H9 (cell line): ENCODE measurements at regions not wholly inside any gene's neighbourhood (a gene's known extent, or its start where the extent isn't known, plus 50 kb on each side); places are given as distances from the start of the nearest gene placed in this dataset.

Experiments used
- DNase-seq: peaks from one replicate; pipeline ENCODE4 v3.0.0-alpha.2; 2017
- H2AFZ ChIP-seq: one replicate; pipeline ENCODE4 v1.6.1; 2013; ENCODE audit warnings: mild to moderate bottlenecking, low read length, control low read depth, moderate library complexity
- H2AK5ac ChIP-seq: 2 replicates; pipeline ENCODE4 v1.6.1; 2013; ENCODE audit warnings: low read length, control low read depth, mixed read lengths; ENCODE audit not compliant: insufficient read length
- H2BK120ac ChIP-seq: one replicate; pipeline ENCODE4 v1.6.1; 2013; ENCODE audit warnings: low read depth, mild to moderate bottlenecking, low read length, control low read depth, inconsistent platforms; ENCODE audit not compliant: poor library complexity, severe bottlenecking
- H2BK12ac ChIP-seq: 2 replicates; pipeline ENCODE4 v1.6.1; 2013; ENCODE audit warnings: low read length, control low read depth, mixed read lengths, low read depth; ENCODE audit not compliant: insufficient read length
- H2BK15ac ChIP-seq: 2 replicates; pipeline ENCODE4 v1.6.1; 2013; ENCODE audit warnings: low read depth, low read length, control low read depth
- H2BK20ac ChIP-seq: one replicate; pipeline ENCODE4 v1.6.1; 2013; ENCODE audit warnings: low read depth, mild to moderate bottlenecking, low read length, control low read depth, inconsistent platforms; ENCODE audit not compliant: poor library complexity, severe bottlenecking
- H2BK5ac ChIP-seq: 2 replicates; pipeline ENCODE4 v1.6.1; 2013; ENCODE audit warnings: low read length, control low read depth, mixed read lengths; ENCODE audit not compliant: insufficient read length
- H3K14ac ChIP-seq: 2 replicates; pipeline ENCODE4 v1.6.1; 2013; ENCODE audit warnings: low read length, control low read depth; ENCODE audit not compliant: insufficient read depth
- H3K18ac ChIP-seq: 2 replicates; pipeline ENCODE4 v1.6.1; 2013; ENCODE audit warnings: low read depth, mild to moderate bottlenecking, mixed read lengths, low read length, control low read depth; ENCODE audit not compliant: insufficient read length
- H3K23ac ChIP-seq: 2 replicates; pipeline ENCODE4 v1.6.1; 2013; ENCODE audit warnings: low read length, control low read depth, mixed read lengths, low read depth; ENCODE audit not compliant: insufficient read length
- H3K23me2 ChIP-seq: 2 replicates; pipeline ENCODE4 v1.6.1; 2013; ENCODE audit warnings: low read depth, mild to moderate bottlenecking, mixed read lengths, low read length, control low read depth; ENCODE audit not compliant: insufficient read length, poor library complexity, severe bottlenecking
- H3K27ac ChIP-seq: 2 replicates; pipeline ENCODE4 v1.5.1; 2013; ENCODE audit warnings: low read length, control low read depth, mixed read lengths, low read depth; ENCODE audit not compliant: insufficient read length
- H3K27me3 ChIP-seq: 2 replicates; pipeline ENCODE4 v1.6.1; 2013; ENCODE audit warnings: low read length, control low read depth, inconsistent platforms; ENCODE audit not compliant: insufficient read depth
- H3K4ac ChIP-seq: 2 replicates; pipeline ENCODE4 v1.6.1; 2013; ENCODE audit warnings: low read depth, mild to moderate bottlenecking, control low read depth, inconsistent platforms, low read length, moderate library complexity
- H3K4me1 ChIP-seq: 2 replicates; pipeline ENCODE4 v1.6.1; 2013; ENCODE audit warnings: low read length, control low read depth, inconsistent platforms; ENCODE audit not compliant: insufficient read depth
- H3K4me2 ChIP-seq: 2 replicates; pipeline ENCODE4 v1.6.1; 2013; ENCODE audit warnings: low read length, control low read depth, mixed read lengths; ENCODE audit not compliant: insufficient read length, insufficient read depth
- H3K56ac ChIP-seq: 2 replicates; pipeline ENCODE4 v1.6.1; 2013; ENCODE audit warnings: low read depth, mild to moderate bottlenecking, mixed read lengths, low read length, control low read depth; ENCODE audit not compliant: insufficient read length
- H3K79me1 ChIP-seq: 2 replicates; pipeline ENCODE4 v1.6.1; 2013; ENCODE audit warnings: low read depth, mild to moderate bottlenecking, moderate library complexity, low read length, control low read depth, inconsistent platforms; ENCODE audit not compliant: insufficient read depth, poor library complexity, severe bottlenecking
- H3K79me2 ChIP-seq: 2 replicates; pipeline ENCODE4 v1.6.1; 2013; ENCODE audit warnings: low read length, control low read depth, inconsistent platforms; ENCODE audit not compliant: insufficient read depth
- H3K9ac ChIP-seq: 2 replicates; pipeline ENCODE4 v1.6.1; 2013; ENCODE audit warnings: low read length, control low read depth, mixed read lengths; ENCODE audit not compliant: insufficient read length; ENCODE audit errors: extremely low read depth
- H3K9me3 ChIP-seq: one replicate; pipeline ENCODE4 v1.6.1; 2013; ENCODE audit warnings: low read depth, low read length, inconsistent platforms; ENCODE audit not compliant: control insufficient read depth
- H3T11ph ChIP-seq: one replicate; pipeline ENCODE4 v1.6.1; 2013; ENCODE audit warnings: mild to moderate bottlenecking, low read length, control low read depth, inconsistent platforms
- H4K20me1 ChIP-seq: one replicate; pipeline ENCODE4 v1.6.1; 2013; ENCODE audit not compliant: control insufficient read depth, insufficient read length, insufficient read depth
- H4K5ac ChIP-seq: 2 replicates; pipeline ENCODE4 v1.6.1; 2013; ENCODE audit warnings: low read depth, mild to moderate bottlenecking, mixed read lengths, low read length, control low read depth; ENCODE audit not compliant: insufficient read length
- H4K8ac ChIP-seq: replicated peaks from 2 replicates; pipeline ENCODE4 v1.6.1; 2013; ENCODE audit warnings: low read length, control low read depth, mixed read lengths, low read depth; ENCODE audit not compliant: insufficient read length
- H4K91ac ChIP-seq: 2 replicates; pipeline ENCODE4 v1.6.1; 2013; ENCODE audit warnings: low read depth, mild to moderate bottlenecking, moderate library complexity, mixed read lengths, low read length, control low read depth; ENCODE audit not compliant: insufficient read length
- H3K27ac Mint-ChIP-seq, 3 experiments: 2 replicates in 2 of 3; 3 replicates in 1 of 3; pipeline ENCODE4 v1.8.0; 2020 to 2021; ENCODE audit warnings: mixed read lengths in 3 of 3, mild to moderate bottlenecking in 1 of 3, moderate library complexity in 1 of 3
- H3K27me3 Mint-ChIP-seq: 2 replicates; pipeline ENCODE4 v1.8.0; 2021; ENCODE audit warnings: low read depth, mild to moderate bottlenecking, moderate library complexity, mixed read lengths
- H3K36me3 Mint-ChIP-seq, 3 experiments: 2 replicates in 2 of 3; 3 replicates in 1 of 3; pipeline ENCODE4 v1.8.0; 2020 to 2021; ENCODE audit warnings: low read depth in 3 of 3, mixed read lengths in 3 of 3; ENCODE audit not compliant: insufficient read depth in 1 of 3
- H3K4me1 Mint-ChIP-seq, 2 experiments: 2 replicates each; pipeline ENCODE4 v1.8.0; 2020; ENCODE audit warnings: mixed read lengths in 2 of 2
- H3K4me3 Mint-ChIP-seq, 2 experiments: 2 replicates in 1 of 2; 3 replicates in 1 of 2; pipeline ENCODE4 v1.8.0; 2020 to 2021; ENCODE audit warnings: mild to moderate bottlenecking in 2 of 2, mixed read lengths in 2 of 2, moderate library complexity in 1 of 2
- H3K9me3 Mint-ChIP-seq, 2 experiments: 2 replicates in 1 of 2; 3 replicates in 1 of 2; pipeline ENCODE4 v1.8.0; 2020; ENCODE audit warnings: mild to moderate bottlenecking in 2 of 2, mixed read lengths in 2 of 2, moderate library complexity in 1 of 2
- CTCF ChIP-seq: fragments of 200-600 bp; sonication (generic); conservative IDR thresholded peaks from 3 replicates; pipeline ENCODE4 v1.8.0; 2021; ENCODE audit warnings: antibody characterized with exemption, mild to moderate bottlenecking
- WGBS: extraction: QIAGEN DNeasy Blood & Tissue Kit; methylation state at CpG from one replicate; pipeline ENCODE4 v1.1.7; 2013; ENCODE audit warnings: missing lambda C conversion rate, low lambda C conversion rate, mixed read lengths; ENCODE audit not compliant: insufficient read length; ENCODE audit errors: extremely low coverage; 5-methylcytosine and 5-hydroxymethylcytosine counted together

- no peak overlapping the region for H3K27ac ChIP-seq
- no peak overlapping the region for H2BK15ac ChIP-seq
- no peaks in the 10 kb centered on the region for H4K20me1 ChIP-seq
- no peak overlapping the region for H2AK5ac ChIP-seq
- H2BK12ac ChIP-seq: no peak overlapping the region
- H4K91ac ChIP-seq: no peak overlapping the region
- H3T11ph ChIP-seq: no peak overlapping the region
- no peaks in the 10 kb centered on the region for H3K4me1 Mint-ChIP-seq
- H3K4me3 Mint-ChIP-seq: no peak overlapping the region
- no peaks in the 10 kb centered on the region for H3K9me3 ChIP-seq
- no peaks in the 10 kb centered on the region; a peak in 1 of 7 replicates for H3K36me3 Mint-ChIP-seq
- no peak overlapping the region for H2BK120ac ChIP-seq
- H3K23me2 ChIP-seq: no peaks in the 10 kb centered on the region
- no peak overlapping the region for H3K27ac Mint-ChIP-seq
- no peak overlapping the region for H4K8ac ChIP-seq
- H3K4me1 ChIP-seq: no peaks in the 10 kb centered on the region
- WGBS: no CpG with 5 or more reads among the region's 6 CpGs
- no peak overlapping the region for H3K14ac ChIP-seq
- H3K56ac ChIP-seq: no peak overlapping the region
- no peak for DNase-seq
- no peak for TF ChIP-seq CTCF
- H3K4me2 ChIP-seq: no peak overlapping the region
- H3K23ac ChIP-seq: no peak overlapping the region
- H3K9me3 Mint-ChIP-seq: no peaks in the 10 kb centered on the region
- H3K9ac ChIP-seq: no peak overlapping the region
- H3K79me1 ChIP-seq: no peaks in the 10 kb centered on the region
- H3K27me3 ChIP-seq: no peaks in the 10 kb centered on the region
- no peak overlapping the region for H3K18ac ChIP-seq
- no peak overlapping the region for H2AFZ ChIP-seq
- H2BK5ac ChIP-seq: no peak overlapping the region
- H3K79me2 ChIP-seq: no peaks in the 10 kb centered on the region
- no peak overlapping the region for H3K4ac ChIP-seq
- H2BK20ac ChIP-seq: no peak overlapping the region
- H4K5ac ChIP-seq: no peak overlapping the region
- no peaks in the 10 kb centered on the region for H3K27me3 Mint-ChIP-seq
Measured at GRCh38 chr18:46393961-46394360, 263.1 kb downstream of the LOXHD1 start.
